ENCODE measurements at regions not wholly inside any gene's neighbourhood (a gene's known extent, or its start where the extent isn't known, plus 50 kb on each side); places are given as distances from the start of the nearest gene placed in this dataset.
A peak's percentile ranks its signal among the peaks of the same experiment; 100 is the strongest.

DNA sequence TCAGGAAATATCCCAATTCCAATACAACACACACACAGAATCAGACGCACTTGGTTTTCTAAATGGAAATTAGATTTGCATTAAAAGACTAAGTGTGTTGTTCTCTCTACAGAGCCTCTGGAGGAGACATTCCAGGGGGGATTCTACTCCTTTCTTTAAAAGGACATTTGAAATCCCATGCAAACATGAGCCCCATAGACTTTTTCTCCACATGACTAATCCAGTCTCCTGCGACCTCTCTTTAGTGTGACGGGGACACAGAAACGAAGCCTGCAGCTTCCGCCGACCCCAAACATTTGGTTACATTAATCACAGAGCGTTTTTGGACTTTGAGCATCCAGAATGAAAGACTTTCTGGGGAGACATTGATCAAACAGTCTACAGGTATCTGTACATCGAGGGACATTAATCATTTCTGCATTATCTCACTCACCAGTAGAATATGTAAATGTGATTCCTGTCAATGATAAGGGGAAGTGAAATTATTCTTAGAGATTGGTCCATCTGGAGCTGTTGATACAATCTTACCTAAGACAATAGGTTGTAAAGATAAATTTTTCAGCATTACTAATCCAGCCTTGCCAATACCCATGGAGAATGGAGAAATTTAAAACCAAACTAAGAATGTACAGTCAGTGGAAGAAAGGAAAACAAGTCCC, 103.4 kb upstream of the IRX3 start:
- DNase-seq (ENCODE audit: low read depth in 3 of 3, low spot score in 2 of 3): no peak

DNA sequence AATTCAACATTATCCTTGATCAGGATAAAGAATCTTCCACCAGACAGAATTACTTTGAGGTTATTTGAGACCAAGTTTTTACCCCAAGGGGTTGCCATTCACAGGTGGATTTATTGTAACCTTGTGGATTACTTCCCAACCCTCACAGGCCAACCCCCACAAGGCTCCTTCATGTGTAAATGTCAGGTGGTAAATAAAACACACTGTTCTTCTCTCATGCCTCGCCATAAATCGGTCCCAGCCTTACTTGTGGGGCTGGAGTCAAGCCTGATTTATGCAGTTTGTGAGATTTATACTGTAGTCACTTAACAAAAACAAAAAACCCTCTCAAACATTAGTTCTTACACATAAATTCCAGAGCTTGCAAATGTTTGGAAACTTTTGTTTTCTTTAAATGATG, 98.6 kb upstream of the IRX3 start:
- DNase-seq (ENCODE audit: low read depth in 3 of 3, low spot score in 2 of 3): peak in 1 of 3 donors; percentile 24

DNA sequence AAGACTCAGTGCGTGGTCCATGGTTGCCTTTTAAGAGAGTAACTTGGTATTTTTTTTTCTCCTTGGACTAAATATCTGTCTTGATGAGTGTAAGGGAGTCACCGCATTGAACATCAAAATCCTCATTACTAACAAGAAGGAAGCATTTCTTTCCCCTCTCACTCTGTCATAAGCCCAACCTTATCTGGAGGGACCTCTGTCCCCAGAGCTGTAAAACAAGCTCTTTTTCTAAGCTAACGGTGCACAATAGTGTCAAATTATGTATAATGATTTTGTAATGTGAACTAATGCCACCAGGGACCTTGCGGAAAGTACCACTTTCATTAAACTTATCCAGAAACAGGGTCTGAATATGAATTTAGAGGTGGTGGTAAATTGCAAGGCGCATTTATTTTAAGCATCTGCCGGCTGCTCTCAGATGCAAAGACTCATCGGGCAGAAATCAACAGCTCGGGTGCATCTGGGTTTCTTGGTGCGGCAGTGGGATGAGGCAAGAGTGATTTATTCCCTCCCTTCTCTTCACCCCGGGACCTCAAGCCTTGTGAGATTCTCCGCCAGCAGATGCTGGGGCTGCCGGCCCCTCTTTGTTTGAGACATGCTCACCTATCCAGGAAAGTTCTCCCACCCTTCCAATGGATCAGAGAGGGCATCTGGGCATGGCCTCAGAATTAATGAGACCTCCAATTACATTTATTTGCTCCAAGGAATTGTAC, 95.2 kb upstream of the IRX3 start:
- DNase-seq (ENCODE audit: low read depth in 3 of 3, low spot score in 2 of 3): no peak

DNA sequence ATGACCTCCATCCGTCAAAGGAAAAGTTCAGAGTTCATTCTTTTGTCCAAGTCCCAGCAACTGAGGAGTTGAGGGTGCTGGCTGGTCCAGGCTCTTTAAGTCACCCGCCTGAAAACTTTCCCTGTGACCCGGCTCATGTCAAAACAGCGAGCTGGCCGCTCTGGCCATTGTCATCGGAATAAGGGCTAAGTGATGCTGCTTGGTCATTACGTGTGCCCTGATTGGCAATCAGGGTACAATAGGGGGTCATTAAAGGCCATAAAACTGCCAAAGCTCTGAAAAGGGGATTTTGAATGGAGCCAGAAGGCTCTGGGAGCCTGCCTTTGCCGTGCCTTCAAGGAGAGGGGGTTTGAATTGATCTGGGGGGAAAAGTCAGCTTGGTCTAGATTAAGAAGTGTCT, 88.5 kb upstream of the IRX3 start:
- DNase-seq (ENCODE audit: low read depth in 3 of 3, low spot score in 2 of 3): no peak

DNA sequence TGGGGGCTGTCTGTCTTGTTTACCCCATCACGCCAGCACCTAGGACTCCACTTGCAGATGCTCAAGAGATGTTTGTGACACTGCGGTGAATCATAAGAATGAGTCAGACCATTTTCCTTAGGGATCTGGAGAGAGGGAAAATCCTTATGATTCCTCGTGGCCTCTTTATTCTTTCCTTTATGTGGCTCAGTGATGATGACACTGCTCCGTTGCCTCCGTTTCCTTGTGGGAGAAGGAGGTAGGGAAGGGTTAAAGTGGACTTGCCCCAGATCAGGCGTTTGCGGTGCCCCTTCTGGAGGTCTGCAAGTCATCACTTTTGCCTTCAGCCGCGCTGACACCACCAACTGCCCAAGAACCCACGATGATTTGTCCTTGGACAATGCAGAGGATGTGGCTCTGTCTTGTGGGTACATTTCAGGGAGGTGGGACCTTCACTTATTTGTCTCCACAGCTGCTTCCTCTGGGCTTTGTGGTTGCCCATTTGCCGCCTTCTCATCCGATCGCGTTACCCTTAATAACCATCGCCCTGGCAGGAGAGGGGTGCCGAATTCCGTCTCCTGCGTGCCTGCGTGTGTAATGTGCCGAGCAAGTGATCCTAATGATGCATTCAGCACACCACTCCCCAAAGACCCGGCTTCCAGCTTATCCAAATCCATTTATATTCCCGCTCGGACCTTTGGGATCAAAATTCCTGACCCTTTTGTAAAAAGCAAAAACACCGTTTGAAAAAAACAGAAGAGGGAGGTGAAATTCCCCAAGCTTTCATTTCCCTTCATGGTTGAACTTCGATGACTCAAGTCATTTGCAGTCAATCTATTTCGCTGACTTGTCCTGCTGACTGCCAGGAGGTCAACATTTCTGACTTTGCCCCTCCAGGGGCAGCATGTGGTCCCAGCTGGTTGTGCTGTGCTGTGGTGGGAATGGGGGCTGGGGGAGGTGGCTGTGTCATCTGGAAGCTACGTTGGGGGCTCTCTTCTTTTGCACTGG, 87.2 kb upstream of the IRX3 start:
- DNase-seq (ENCODE audit: low read depth in 3 of 3, low spot score in 2 of 3): no peak

DNA sequence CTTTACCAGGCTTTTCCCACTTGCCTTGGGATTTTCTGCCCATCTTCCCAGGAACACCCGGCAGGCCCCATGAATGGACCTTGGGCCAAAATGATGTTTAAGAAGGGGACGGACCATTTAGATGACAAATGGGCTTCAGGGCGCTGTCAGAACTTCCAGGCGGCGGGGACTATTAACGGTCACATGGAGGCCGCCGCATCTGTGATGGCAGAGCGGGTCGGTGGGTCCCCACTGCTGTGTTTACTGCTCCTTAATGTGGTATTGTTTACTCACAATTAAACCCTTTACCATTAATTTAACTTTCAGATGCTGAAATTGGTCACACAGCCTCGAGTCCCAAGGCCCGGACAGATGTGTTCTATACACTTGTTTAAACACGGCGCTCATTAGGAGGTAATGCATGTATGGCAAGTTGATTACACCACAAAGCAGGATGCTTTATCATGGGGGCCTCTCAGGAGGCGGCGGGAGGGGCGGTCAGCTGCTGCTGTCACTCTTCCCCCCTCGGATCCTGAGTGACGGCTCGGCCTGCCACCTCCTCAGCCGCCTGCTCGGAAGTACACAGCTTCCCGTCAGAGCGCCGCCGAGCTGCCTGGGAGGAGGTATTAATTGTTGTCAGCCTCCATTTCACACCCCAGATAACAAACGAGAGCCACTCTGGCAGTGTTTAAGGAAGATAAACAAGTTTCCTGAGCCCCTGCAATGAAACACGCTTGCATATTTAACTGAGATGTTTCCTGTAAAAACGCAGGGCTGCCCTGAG, 83.9 kb upstream of the IRX3 start:
- DNase-seq (ENCODE audit: low read depth in 3 of 3, low spot score in 2 of 3): no peak

DNA sequence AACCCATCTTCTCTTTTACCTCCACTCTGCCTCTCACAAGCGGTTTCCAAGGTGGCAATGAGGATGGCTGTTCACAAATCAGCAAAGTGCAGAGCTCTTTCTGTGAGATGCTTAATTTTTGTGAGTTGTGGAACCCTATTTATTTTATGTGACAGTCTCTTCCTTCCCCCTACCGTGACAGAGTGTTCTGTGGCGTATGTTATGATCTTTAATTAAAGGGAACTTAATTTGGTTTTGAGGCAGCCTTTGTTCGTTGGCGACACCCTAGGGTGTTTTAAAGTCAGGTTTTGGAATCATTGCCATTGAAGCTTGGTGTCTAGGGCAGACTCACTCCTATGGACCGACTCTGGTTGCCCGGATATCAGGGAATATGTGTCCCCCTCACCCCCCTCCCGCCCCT, 83.3 kb upstream of the IRX3 start:
- DNase-seq (ENCODE audit: low read depth in 3 of 3, low spot score in 2 of 3): no peak

DNA sequence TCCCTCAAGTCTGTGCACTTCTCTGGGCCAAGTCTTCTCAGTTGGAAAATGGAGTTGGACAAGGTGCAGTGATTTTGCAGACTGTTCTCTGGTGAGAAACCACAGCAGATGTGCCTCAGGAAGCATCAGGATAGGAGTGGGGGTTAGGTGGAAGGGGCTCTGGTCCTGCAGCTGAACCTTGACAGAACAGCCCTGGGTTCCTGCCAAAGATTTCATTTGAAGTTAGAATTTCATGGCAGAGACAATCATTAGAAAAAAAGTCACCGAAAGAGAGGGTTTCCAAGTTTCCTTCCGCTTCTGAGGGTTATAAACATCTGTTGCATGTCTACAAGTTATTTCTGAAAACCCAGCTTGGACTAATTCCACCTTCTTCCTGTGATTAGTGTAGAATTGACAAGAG, 80.4 kb upstream of the IRX3 start:
- DNase-seq (ENCODE audit: low read depth in 3 of 3, low spot score in 2 of 3): no peak

DNA sequence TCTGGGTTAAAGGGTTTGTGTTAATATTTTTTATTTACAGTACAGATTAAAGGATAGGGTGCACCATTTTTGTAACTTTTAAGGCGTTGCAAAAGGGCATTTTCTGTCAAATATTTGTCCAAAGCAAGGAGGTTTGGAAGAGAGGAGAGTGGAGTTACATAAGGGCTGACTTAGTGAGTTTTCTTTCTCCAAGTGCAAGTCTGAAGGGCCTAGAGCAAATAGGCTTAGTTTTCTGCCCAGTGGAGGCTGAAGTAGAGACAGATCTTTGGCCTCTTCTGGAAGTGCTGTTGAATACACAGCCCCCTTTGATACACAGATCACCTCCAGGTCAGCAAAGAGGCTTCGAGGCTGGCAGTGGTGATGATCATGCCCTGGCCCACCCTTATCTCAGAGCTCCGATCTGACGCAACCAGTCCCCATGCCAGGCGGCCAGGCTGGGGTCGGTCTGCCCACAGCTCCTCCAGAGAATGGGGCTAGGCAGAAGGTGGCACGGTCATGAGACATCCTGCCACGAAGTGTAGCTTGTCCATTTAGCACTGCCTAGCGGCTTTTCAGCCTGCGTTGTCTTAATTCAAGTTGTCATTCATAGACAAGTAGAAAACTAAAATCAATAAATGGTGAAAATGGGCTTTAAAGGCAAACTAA, 79.5 kb upstream of the IRX3 start:
- DNase-seq (ENCODE audit: low read depth in 3 of 3, low spot score in 2 of 3): no peak

DNA sequence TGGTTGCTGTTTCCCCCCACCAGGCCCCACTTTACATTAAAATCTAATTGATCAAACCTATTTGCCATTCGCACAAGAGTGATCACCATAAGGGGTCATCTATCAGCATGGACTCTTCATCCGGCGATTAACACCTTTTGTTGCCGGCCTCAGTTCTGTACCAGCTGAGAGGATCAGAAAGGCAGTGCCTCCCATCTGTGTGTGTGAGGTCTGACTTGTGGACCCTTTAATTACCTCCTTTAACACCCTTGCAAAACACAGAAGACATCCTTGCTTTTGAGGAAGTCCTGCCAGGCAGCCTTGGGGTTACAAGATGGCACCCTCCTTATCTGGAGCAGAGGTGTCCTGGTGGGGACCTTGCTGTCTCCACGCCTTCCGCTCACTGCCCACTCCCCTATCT, 77.2 kb upstream of the IRX3 start:
- no peak for DNase-seq (ENCODE audit: low read depth in 3 of 3, low spot score in 2 of 3)

DNA sequence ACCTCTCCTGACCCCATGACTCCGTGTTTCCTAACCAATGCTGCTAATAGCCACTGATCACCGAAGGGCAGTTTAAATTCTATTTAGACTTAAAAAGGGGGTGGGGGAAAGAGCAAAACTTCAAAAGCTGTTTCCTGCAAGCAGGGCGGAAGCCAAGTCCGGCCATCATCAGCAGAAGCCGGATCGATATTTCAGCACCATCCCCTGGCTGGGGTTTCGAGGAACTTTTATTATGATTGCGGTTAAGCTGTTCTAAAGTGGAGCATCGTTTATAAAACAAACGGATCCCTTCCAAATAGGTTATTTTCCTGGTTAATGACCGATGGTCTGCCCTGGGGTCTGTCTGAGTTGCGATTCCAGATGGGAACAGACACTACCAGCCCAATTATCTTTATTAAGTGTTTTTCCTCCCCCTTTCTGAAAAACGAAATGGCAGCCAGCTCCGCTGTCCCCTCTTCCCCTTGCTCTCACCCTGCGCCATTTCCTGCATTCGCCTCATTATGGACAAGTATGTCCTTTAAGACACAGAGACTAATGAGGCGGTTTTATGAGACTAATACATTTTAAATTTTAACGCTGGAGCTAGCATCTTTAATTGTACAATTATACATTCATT, 76.1 kb upstream of the IRX3 start:
- no peak for DNase-seq (ENCODE audit: low read depth in 3 of 3, low spot score in 2 of 3)

DNA sequence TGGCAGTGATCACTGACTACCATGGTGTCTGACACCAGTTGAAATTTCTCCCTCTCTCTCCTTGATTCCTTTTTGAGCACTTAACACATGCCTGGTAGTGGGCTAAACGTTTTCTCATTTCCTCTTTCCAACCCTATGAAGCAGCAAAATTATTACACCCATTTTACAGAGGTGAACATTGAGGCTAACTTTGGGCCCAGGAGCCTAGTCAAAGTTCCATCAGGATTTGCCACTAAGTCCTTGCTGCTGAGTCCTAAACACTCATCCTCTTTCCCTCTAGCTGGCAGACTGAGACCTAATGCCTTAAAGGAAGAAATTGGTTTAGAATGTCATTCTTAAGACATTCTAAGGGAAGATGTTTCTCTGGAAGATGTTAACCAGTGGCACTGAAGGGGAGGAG, 74.7 kb upstream of the IRX3 start:
- no peak for DNase-seq (ENCODE audit: low read depth in 3 of 3, low spot score in 2 of 3)

DNA sequence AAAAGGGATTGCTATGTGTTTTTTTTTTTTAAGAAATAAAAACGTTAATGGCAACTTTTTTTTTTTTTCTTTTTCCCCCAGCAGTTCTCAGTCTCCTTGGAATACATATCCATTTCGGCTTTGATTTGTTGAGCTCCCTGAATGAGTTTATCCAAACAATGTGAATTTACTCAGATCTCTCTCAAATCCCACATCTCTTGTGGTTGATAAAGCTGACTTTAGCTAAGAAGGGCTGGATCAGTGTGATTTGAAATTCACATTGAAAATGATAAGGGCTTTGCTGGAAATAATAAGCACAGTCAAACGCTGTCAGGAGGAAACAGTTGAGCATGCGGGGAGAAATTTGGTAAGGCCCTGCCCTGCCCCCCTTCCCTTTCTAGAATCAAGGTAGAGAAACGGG, 74.1 kb upstream of the IRX3 start:
- no peak for DNase-seq (ENCODE audit: low read depth in 3 of 3, low spot score in 2 of 3)

DNA sequence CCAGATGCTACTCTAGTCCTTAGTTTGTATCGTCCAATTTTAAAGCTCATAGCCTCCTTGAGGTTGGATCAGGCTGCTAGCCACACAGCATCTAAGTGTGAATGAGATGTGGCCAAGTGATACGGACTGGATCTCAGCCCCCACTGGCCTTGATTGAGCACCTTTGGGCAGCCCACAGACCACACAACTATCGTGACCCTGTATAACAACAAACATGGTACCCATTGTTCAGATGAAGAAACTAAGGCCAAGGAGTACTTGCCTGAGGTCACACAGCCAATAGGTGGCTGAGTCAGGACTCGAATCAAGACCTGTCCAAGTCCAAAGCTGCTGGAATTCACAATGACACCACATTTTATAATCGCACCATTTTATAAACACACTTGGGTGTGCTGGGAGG, 73.0 kb upstream of the IRX3 start:
- no peak for DNase-seq (ENCODE audit: low read depth in 3 of 3, low spot score in 2 of 3)

DNA sequence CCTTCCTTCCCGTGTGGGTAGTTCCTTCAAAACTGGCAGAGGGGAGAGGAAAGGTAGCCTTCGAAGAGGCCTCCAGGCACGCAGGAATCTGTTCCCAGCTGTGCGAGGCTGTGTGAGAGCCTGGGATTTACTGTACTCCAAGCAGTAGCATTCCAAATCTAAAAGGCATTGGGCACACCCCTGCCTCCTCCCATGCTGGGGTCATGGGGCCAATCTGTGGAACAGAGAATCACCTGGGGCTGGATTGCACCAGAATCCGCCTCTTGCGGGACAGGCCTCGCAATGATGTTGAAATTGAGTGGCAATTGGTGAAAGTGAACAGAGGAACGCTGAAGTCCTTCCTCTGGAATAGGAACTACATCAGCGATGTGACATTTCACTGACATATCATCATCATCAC, 72.5 kb upstream of the IRX3 start:
- no peak for DNase-seq (ENCODE audit: low read depth in 3 of 3, low spot score in 2 of 3)

DNA sequence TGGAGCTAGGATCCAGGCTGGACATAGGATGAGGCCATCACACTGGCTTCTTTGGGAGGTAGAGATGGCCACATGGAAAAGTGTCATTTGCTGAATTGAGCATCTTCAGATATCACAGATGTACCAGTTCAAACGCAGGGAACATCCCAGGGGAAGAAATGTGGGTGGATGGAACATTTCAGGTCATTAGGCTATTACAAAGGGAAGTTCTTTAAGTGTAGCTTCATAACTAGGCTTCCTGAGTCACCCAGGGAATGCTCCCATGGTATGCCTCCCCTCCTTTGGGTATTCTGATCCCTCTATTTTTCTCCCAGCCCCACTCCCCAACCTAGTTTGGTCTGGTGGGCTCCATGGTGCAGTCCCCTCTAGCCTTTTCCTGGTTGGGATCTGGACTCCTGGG, 69.8 kb upstream of the IRX3 start:
- DNase-seq (ENCODE audit: low read depth in 3 of 3, low spot score in 2 of 3): no peak

DNA sequence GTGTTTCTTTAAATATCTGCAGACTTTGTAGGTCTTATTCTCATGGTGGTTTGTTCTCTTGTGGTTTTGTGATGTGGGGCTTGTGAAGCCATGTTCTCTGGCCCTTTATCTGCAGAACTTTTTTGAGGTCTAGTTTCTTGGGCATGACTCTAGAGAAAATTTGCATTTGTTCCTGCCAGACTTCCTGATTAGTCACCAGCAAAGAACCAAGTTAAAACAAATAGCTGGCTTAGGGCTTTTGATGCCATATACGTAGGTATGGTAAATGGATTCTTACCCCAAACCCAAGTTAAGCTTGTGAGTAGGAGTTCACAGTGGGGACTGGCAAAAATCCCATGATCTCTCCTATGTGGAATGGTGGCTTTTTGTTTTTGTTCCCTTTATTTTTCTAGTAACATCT, 68.7 kb upstream of the IRX3 start:
- no peak for DNase-seq (ENCODE audit: low read depth in 3 of 3, low spot score in 2 of 3)

DNA sequence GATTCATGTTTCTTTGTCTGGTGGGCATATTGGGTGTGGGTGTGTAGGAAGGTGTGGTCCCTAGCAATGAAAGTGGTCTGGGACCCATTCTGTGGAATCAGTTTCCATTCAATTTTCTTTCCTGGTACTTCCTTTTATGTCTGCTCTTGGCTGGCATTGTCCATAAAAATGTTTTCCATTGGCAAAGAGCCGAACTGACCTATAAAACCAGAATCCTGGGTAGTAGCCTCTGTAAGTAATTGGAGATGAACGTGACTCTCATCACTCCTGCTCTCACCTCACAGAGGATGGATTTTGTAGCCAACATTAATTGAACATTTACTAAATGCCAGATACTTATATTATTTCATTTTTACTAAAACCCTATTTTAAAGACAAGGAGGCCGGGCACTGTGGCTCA, 66.5 kb upstream of the IRX3 start:
- no peak for DNase-seq (ENCODE audit: low read depth in 3 of 3, low spot score in 2 of 3)

DNA sequence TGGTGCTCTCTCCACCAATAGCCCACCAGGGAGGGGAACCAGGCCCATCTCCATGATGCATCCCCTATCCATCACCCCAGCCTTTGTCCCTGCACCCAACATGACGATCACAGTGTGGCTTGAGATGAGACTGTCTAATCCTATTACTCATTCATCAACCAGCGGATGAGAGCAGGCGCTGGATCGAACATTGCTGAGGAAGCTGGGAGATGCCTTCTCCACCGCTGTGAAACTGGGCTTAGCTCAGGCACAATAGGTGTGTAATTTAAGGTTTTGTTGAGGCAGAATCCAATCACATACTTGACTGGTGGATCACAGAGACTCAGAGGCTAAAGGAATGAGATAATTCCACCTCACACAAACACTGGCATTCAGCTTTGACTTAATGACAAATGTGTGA, 64.6 kb upstream of the IRX3 start:
- no peak for DNase-seq (ENCODE audit: low read depth in 3 of 3, low spot score in 2 of 3)

DNA sequence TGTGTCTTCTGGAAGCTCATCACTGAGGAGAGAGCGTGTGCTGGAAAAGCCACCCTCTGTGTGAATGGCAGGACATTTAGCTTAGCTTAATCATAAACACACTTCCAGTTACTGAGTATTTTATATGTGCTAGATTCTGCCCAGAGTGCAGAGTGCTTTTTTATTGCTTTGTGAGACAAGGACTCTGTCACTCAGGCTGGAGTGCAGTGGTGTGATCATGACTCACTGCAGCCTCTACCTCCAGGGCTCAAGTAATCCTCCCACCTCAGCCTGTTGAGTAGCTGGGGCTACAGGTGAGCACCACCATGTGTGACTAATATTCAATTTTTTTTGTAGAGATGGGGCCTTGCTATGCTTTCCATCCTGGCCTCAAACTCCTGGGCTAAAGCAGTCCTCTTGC, 61.4 kb upstream of the IRX3 start:
- DNase-seq (ENCODE audit: low read depth in 3 of 3, low spot score in 2 of 3): no peak

Data from right renal cortex interstitium (tissue), 3 donors.